Neural progenitor cell (in vitro differentiated cells): ENCODE measurements at regions not wholly inside any gene's neighbourhood (a gene's known extent, or its start where the extent isn't known, plus 50 kb on each side); places are given as distances from the start of the nearest gene placed in this dataset.

Experiments used
- CTCF ChIP-seq: fragments of 200-600 bp; sonication (generic); IDR thresholded peaks from 2 replicates; pipeline ENCODE4 v1.5.1; 2017; ENCODE audit warnings: antibody characterized with exemption, mild to moderate bottlenecking
- EZH2 ChIP-seq: fragments of 200-600 bp; sonication (generic); IDR thresholded peaks from 2 replicates; pipeline ENCODE4 v1.6.1; 2017; ENCODE audit warnings: antibody characterized with exemption, mild to moderate bottlenecking, moderate library complexity
- EZH2phosphoT487 ChIP-seq: fragments of 200-600 bp; sonication (generic); IDR thresholded peaks from 2 replicates; pipeline ENCODE4 v1.6.1; 2017; ENCODE audit warnings: antibody characterized with exemption

DNA sequence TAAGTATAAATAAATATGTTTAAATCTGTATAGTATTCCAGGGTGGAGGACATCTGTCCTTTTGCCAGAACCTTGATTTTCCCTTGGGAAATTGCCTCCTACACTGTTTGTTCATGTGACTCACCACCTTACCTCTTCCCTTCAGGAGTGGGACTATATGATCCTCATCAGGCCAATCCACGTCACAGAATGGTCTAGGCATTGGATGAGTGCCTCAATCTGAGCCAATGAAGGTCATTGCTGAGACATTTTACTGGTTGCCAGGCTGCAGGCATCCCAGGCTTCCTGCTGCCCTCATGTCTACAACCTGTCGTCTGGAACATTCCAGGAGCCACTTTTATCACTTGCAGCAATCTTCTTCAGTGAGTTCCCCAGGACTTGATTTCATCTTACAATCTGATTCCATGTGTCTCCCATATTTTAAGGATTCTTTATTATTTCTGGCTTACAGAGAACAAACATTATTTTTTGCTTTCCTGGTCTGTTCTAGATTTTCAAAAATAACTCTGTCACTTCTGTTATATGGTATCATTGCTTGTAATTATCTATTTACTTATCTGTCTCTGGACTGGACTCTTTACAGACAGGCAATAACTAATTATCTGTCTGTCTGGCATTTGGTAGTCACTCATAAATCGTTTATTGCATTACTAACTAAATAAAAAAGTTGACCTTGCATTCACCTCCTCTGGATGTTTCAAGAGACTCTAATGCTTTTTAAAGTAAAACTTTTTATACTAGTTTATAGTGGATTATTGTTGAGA, 107.3 kb upstream of the APC start:
- no peak for TF ChIP-seq CTCF
- TF ChIP-seq EZH2 = no peak
- TF ChIP-seq EZH2phosphoT487 = no peak
